NCI-H1694 treated with DMSO at 0.1 percent for 48 hours (cell line): ENCODE measurements at regions not wholly inside any gene's neighbourhood (a gene's known extent, or its start where the extent isn't known, plus 50 kb on each side); places are given as distances from the start of the nearest gene placed in this dataset.
"Not testable (repeated sequence)": the region's sequence is repeated elsewhere in the genome, so short reads cannot be mapped to it uniquely, and the experiment has no call there.

ENCODE experiments used
- DNase-seq: peaks from one replicate; lab custom pipeline; 2025; lab: John Stamatoyannopoulos, UW

DNA sequence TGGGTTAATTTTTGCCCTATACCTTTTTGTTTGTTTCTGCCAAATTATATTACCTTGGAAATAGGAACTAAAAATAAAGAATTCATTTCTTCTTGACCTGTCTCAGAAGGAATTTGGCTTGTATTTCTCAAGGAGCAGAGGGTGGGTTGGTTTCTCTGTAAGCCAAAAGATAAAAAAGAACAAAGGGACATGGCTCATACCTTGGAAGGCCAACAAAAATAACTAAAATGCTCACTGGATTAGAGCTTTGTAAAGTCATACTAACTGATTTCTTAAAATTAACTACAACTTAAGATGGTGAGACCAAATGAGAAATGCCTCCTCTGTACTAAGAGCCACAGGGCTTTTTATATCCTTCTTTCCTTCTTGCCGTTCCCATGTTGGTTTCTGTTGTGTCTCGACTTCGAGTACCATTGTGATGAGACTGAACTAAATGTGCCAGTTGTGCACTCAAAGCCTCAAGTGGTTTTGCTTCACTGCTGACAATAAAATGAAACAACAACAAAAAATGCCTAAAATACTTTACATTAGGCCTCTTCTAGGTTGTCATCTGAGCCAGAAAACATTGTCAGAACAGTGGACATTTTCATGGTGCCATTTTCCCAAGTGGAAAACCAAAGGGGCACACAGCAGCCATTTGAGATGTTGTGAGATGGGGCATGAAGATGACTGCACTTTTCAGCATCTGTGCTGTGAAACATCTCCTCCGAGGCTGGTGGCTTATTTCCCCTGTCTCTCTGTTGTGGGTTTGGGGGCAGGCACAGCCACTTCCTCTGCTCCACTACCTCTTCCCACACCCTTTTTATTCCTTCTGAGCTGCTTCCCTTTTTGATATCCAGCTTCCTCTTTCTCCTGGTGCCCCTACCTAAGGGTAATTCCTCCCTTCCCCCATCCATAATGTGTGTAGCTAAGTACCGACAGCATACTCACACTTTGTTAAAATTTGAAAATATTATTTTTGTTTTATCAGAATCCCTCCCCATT is 51.8 kb upstream of the AGR3 start:
- no peak for DNase-seq

DNA sequence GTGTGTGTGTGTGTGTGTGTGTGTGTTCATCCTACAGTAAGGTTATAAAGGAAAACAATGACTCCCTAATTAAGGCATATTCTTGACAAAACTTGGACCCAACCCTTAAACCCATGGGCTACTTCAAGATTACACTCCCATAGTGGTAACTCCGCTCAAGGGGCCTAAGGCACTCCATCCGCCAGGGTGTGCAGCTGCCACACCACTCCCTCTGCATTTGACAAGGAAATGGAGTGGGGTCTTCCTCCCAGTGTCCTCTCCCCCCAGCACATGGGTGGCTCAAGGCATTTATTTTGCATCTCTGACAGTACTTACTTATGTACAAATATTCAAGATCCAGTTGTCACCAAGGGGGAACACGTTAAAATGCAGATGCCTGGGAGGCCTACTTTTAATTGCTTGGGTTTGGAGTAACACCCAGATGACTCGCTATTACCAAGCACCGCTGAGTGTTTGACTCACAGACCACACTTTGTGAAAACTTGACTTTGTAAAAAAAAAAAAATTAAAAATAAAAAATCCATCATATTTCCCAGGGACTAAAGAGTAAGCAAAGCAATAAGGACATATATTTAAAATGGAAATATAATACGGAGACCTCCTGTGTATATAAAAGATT is 53.0 kb upstream of the AGR3 start:
- no peak for DNase-seq

DNA sequence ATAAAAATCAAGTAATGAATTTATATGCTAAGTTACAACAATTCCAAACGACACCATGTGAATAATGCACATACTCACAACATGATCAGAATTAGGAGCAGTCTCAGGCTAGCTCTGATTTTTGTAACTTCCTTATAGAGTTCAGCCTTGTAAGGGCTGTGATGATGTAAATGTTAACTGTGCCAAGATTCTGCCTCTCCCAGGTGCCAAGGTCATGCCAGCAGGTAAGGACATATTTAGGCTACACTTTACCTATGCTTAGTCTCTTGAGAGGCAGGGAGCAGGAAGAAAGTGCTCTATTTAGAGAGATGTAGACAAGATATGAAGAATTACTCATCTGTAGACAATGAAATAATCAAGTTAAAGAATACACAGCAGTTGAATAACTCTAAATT is 53.6 kb upstream of the AGR3 start:
- no peak for DNase-seq

- DNase-seq: no peak
These were observed 55.0 kb upstream of the AGR3 start for GRCh38 chr7:16936626-16937422.

DNA sequence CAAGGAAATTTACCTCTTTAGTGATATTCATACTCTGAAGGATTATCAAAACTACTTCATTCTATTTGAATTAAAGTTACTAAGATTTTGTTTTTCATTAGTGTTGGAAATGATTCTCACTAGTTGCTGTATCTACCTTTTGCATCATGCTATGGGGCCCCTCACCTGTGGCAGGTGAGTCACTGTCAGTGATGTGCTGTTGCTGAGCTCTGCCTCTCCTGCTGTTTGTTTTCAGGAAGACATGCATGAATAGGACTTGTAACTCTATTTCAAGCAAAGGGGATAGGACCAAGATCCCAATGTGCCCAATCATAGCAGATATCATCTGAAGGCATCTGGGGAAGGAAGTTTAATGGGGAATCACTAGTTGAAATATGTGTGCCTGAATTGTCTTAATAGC is 57.4 kb upstream of the AGR3 start:
- DNase-seq: no peak

GRCh38 chr7:16940776-16941175 is 59.0 kb upstream of the AGR3 start:
- no peak for DNase-seq

DNA sequence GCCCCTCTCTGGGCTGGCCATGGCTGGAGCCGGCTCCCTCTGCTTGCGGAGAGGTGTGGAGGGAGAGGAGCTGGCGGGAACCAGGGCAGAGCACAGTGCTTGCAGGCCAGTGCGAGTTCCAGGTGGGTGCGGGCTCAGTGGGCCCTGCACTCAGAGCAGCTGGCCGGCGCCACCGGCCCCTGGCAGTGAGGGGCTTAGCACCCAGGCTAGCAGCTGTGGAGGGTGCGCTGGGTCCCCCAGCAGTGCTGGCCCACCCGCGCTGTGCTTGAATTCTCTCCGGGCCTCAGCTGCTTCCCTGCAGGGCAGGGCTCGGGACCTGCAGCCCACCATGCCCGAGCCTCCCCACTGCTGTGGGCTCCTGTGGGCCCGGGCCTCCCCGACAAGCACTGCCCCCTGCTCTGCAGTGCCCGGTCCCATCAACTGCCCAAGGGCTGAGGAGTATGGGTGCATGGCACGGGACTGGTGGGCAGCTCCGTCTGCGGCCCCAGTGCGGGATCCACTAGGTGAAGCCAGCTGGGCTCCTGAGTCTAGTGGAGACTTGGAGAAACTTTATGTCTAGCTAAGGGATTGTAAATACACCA is 61.2 kb upstream of the AGR3 start:
- no peak for DNase-seq

DNA sequence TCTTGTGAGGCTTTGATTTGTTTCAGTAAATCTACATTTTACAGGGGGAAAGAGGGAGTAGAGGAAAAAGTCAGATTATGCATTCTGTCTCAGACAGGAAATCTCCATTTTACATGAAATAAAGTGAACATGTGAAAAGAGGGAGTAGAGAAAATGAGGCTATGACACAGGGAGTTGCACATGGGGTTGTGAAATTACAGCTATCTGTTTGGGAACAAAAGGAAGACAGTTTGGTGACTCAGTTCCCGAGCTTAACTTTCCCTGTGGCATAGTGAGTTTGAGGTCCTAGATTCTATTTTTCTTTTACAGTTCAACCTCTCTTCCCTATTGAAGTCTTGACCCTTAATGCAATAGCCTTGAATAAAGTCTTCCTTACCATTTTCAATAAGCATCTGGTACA is 63.2 kb upstream of the AGR3 start:
- DNase-seq: no peak

DNA sequence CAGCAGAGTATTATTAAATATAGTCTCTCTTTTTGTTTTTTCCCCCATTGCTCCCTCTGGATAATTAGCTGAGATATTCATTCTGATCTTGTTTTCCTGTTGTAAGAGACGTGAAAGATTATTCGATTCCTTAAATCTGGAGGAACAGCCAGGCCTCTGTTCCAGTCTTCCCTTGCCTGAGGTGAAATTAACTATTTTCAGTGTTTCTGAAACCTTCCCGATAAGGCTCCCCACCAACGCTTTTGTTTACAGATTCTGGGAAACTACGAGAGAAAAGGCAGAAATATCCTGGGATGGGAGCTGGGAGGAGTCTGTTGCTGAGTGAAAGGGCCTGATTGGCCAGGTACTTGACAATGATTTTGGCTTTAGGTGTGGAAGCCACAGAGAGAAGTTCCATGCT is 63.6 kb upstream of the AGR3 start:
- no peak for DNase-seq

DNA sequence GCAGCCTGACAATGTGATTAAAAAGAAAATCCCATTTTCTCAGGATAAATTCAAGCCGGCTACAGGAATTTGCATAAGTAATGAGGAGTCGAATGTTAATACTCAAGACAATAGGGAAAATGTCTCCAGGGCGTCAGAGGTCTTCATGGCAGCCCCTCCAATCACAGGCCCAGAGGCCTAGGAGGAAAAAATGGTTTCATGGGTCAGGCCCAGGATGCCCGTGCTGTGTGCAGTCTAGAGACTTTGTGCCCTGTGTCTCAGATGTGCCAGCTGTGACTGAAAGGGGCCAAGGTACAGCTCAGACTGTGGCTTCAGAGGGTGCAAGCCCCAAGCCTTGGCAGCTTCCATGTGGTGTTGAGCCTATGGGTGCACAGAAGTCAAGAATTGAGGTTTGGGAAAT is 66.3 kb upstream of the AGR3 start:
- DNase-seq: not testable (repeated sequence)

DNA sequence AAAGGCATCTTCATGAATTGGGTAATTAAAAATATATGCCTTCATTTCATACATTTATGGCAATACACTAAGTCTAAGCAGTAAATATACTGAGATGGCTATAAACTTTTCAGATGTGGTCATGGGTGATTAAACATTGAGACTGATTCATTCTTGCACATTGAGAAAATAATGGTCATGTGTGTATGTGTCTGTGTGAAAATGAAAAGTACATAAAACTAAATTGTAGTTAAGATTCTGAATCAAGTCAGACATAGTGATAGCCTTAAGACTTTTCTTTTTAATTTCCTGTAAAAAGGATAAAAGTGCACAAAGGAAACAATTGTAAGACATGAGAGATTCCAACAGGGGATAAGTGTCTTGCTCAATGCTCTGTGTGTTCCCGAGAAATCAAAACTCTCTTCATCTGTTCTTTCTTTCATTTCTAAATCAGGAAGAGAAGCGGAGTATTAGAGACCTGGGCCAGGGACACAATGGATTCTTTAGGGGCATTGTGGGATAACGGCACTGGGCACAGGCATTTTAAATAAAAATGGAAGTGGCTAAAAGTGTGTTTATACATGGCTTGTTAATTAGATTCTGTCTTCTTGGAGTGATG is 69.8 kb upstream of the AGR3 start:
- no peak for DNase-seq

GRCh38 chr7:16954321-16954720 is 72.5 kb upstream of the AGR3 start:
- DNase-seq: no peak

- no peak for DNase-seq
These were observed 76.9 kb upstream of the AGR3 start for GRCh38 chr7:16958724-16959123.

DNA sequence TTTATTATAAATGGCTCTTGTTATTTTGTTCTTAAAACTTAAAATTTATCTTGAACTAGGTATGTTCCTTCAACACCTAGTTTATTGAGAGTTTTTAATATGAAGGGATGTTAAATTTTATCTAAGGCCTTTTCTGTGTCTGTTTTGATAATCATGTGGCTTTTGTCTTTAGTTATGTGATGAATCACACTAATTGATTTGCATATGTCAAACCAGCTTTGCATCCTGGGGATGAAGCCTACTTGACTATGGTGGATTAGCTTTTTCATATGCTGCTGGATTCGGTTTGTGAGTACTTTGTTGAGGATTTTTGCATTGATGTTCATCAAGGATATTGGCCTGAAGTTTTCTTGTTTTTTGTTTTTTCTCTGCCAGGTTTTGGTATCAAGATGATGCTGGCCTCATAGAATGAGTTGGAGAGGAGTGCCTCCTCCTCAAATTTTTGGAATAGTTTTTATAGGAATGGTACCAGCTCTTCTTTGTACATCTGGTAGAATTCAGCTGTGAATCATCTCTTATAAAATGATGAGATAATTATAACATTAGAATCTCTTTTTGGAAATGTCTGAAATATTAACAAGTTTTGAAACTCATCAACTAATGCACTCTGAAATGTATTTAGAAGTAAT is 78.7 kb upstream of the AGR3 start:
- DNase-seq: no peak

- no peak for DNase-seq
These were observed 79.9 kb upstream of the AGR3 start for GRCh38 chr7:16961641-16962040.

- no peak for DNase-seq
These were observed 81.3 kb upstream of the AGR3 start for GRCh38 chr7:16963044-16963443.

GRCh38 chr7:16965697-16966096 is 83.9 kb upstream of the AGR3 start:
- DNase-seq: not testable (repeated sequence)

DNA sequence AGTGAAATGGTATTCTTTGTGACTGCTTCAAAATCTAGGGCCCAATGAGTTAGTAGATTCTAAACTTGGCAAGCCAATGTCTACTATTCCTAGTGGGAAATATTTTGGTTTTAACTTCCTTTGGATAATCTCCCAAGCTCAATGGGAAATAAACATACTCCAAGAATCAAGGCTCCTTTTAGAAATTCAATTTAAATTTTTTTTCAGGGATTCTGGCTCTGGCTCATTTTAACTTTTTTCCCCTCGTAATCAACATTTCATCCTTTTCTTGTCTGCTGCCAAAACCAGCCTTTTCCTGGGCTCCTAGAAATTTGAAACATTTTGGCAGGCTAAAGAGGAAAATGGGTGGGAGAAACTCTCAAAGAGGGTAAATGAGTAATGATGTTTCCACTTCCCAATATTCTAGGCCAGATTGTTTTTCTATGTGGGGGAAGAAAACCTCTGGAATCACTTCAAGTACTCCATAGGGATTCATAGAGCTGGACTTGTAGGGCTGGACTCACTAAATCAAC is 85.6 kb upstream of the AGR3 start:
- DNase-seq: no peak

DNA sequence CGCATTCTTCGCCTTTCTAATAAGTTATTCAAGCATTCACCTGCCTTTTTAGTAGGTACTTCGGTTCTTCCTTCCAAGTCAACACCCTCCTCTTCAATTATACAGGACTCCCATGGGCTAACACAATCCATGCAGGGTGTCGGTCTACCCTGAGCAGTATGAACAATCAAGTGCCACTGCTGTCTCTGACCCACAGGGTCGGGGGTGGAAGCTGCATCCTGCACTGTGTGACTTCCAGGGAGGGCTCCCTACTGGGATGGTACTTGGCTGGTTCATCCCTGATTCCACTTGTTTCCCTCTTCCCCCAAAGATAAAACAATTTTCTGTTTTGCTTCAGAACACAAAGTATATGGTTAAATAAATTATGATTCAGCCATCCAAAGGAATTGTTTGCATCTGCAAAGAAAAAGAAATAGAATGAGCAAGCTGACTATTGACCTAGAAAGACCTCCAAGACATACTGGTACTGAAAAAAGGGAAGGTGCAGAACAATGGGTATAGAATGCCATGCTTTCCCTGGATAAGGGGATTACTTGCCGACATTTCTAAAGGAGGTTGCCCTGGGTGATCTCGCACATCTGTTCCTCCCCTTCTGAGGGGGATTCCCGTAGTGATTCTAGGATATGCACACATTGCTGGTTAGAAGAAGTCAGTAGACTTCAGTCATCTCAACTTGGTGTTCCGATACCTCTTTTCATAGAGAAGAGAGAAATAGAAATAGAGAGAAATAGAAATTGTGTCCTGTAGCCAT is 89.1 kb upstream of the AGR3 start:
- no peak for DNase-seq

GRCh38 chr7:16975712-16976111 is 93.9 kb upstream of the AGR3 start:
- DNase-seq: no peak
